Nucleus accumbens (tissue), 56 donors: ENCODE measurements at regions not wholly inside any gene's neighbourhood (a gene's known extent, or its start where the extent isn't known, plus 50 kb on each side); places are given as distances from the start of the nearest gene placed in this dataset.

ENCODE experiments used
- DNase-seq, 56 donors: peaks; one replicate each; lab custom pipeline; 2025; lab: John Stamatoyannopoulos, UW

GRCh38 chr3:124459678-124460077 is 270.6 kb upstream of the UMPS start:
- DNase-seq, result no peak

- DNase-seq, result no peak
Observed at GRCh38 chr3:124461126-124461525, 269.1 kb upstream of the UMPS start.

GRCh38 chr3:124461838-124462632 is 268.2 kb upstream of the UMPS start:
- no peak for DNase-seq

DNA sequence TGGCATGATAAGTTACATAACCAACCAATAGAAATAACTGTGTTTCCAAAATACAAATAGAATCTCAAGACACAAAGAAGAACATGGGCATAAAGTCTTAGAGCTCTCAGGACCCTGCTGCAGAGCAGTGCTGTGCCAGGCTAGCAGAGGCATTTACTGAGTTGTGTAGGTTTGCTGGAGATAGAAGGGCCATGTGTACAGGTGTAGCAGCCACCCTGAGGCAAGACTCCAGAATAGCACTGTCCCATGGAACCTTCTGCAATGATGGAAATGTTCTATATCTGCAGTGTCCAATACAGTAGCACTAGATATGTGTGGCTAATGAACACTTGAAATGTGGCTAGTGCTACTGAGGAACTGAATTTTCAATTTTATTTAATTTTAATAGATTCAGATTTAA is 267.0 kb upstream of the UMPS start:
- DNase-seq, result no peak

GRCh38 chr3:124467980-124468902 is 262.0 kb upstream of the UMPS start:
- peak in 34 of 56 donors; percentile 1 to 73 (median 20) for DNase-seq

DNA sequence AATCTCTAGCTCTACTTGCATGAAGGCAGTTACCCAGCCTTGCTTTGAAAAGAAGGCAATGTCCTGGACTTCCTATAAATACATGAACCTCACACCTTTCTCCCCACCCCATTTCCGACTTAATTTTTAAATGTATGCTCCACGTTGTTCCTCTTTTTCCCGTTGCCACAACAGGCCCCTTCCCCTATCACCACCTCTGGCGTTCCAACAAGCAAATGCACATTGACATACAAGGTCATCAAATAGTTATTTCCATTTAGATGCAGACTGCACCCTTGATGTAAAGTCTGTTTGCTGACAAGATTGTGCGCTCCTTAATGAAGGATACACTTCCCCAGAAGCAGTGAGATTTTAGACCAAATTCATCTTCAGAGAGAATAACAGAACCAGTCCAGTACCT is 260.7 kb upstream of the UMPS start:
- no peak for DNase-seq

DNA sequence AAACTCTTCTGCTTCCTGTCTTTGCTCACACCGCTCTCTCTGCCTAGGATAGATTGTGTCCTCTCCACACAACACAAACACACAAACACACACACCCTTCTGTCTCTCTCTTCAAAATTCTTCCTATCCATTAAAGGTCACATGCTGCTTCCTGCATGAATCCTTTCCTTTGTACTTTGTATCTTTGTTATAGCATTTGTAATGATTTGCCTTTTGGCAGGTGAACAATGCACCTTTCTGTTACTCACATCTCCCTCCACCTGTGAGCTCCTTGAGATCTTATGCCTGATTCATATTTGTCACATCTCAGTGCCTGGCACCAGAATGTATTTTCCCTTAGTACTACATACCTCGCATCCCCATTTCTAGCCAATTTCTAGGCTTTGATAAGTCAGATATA is 251.4 kb upstream of the UMPS start:
- no peak for DNase-seq

GRCh38 chr3:124483915-124484470 is 246.3 kb upstream of the UMPS start:
- no peak for DNase-seq

DNA sequence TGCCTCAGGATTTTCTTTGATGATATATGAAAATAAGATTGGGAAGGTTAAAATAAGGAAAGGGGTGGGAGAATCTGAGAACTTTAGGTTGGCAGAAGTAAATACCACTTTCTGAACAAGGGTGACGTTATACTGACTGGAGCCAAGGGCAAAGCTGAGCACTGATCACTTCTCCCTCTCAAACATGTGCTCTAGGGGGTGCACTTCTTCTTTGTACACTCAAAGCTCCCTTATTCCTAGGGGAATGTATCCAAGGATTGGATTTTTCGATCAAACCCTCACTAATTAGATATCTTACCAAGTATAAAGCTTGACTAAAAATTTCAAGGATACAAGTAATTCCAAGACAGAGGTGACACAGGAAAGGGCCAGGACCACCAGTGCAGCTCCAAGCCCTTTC is 243.9 kb upstream of the UMPS start:
- DNase-seq, result peak in 2 of 56 donors; percentile 3 to 5

- DNase-seq, result no peak
Observed at GRCh38 chr3:124489506-124489905, 240.7 kb upstream of the UMPS start.

GRCh38 chr3:124491098-124491497 is 239.2 kb upstream of the UMPS start:
- DNase-seq, result no peak

DNA sequence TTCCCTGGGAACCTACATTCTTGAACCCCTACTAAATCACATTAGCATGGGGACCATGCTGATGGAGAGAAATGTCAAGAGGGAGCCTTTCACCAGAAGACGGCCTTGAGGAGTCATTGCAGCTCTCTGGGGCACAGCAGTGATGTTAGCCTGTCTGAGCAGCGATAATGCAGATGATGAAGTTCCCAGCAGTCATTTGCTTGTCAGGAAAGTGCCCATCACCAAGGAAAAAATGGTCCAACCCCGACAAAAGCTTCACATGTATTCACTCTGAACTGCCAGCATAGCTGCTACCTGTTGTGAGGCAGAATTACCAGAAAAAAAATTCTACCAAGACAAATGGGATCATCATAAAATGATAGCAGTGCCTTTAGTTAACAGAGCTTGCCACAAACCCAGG is 238.4 kb upstream of the UMPS start:
- no peak for DNase-seq

DNA sequence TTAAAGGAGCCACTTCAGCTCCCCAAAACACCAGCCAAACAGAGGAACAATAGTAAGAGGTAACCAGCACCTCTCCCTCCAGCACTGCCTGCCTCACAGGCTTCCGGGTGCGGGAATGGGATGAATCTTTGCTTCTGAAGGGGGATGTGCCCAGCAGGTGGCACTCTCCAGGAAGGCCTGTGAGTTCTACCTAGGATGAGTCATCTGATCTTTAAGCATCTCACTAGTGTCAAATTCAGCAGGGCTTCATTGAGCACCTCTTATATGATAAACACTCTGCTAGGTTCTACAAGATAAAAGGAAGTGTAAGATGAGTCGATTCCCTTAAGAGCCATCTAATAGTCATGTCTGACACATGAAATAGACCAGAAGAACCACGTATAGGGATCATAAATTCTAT is 237.4 kb upstream of the UMPS start:
- peak in 28 of 56 donors; percentile 10 to 75 (median 34) for DNase-seq

- DNase-seq, result no peak
Observed at GRCh38 chr3:124496061-124496460, 234.2 kb upstream of the UMPS start.

DNA sequence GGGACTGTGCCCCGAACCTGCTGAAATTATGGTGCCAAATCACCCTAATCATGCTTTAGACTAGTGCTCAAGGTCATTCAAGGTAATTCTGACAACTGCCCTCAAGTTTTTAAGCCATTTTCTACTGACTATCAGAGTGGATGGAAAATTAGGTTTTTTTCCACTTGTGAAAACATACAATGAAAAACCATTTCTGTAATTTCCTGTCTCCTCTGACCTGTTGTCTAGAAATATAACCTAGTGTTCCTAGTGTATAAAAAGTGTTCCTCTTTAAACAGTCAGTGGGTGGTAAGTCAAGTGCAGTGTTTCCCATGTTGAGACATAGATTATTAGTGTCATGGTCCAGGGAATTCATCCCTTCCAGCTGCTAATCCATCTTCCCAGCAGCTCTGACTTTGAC is 232.8 kb upstream of the UMPS start:
- DNase-seq, result no peak

GRCh38 chr3:124498891-124499290 is 231.4 kb upstream of the UMPS start:
- DNase-seq, result no peak

- peak in 18 of 56 donors; percentile 7 to 50 (median 20) for DNase-seq
Observed at GRCh38 chr3:124504332-124505059, 225.8 kb upstream of the UMPS start.

GRCh38 chr3:124509884-124510283 is 220.4 kb upstream of the UMPS start:
- no peak for DNase-seq

DNA sequence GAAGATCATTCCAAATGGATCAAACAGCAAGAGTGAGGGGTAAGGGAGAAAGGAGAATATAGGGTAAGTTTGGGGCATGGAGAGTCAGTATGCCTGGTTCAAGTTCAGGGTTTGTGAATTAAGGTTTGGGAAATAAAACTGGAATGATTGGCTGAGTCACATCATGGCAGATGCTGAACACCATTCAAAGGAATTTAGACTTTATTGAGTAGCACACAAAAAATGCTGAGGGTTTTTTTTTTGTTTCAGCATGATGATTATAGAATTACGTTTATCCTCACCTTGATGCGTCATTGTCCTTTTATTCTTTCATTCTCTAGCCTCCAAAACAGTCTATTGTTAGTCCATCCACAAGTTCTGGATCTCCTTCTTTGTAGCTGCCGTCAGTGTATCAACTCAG is 220.0 kb upstream of the UMPS start:
- DNase-seq, result no peak

DNA sequence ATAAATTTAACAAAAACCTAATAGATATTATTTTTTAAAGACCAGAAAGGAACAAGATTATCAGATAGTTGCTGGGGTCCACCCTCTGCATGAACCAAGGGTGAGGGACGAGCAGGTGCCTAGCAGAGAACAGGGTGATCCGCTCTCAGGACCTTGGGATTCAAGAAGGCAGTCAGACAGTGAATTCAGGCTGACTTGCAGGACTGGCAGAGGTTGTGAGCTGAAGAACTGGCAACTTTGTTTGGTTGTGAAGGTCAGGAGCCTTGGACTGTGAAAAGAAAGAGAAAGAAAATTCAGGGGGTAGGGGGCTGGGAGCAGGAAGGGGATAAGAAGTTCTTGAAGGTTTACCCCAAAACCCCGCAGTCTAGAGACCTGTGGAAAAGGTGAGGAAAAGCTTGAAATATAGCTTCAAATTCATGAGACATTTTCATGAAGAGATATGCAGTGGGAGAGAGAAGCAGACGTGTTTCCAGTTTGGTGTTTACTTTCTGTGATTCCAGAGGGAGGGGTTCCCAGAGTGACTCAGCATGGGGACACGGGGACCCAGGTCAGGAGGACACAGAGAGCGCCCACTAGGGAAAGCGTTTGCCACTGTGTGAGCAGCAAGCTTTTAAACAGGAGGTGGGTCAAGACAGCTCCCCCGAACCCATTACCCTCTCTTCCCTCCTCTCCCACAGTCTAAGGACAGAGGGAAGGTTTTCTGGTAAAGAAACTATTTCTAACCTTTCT is 217.2 kb upstream of the UMPS start:
- peak in 1 of 56 donors; percentile 4 for DNase-seq
